Muscle of leg (tissue), 3 donors: ENCODE measurements at regions not wholly inside any gene's neighbourhood (a gene's known extent, or its start where the extent isn't known, plus 50 kb on each side); places are given as distances from the start of the nearest gene placed in this dataset.

Experiments
- DNase-seq: peaks from one replicate; pipeline ENCODE4 v3.0.0; 2013
- H3K27ac ChIP-seq: one replicate; pipeline ENCODE4 v1.5.1; 2013; ENCODE audit warnings: mild to moderate bottlenecking, low read length, control low read depth
- H3K27me3 ChIP-seq: one replicate; pipeline ENCODE4 v1.6.1; 2013; ENCODE audit warnings: low read length; ENCODE audit not compliant: control insufficient read depth, insufficient read depth
- H3K36me3 ChIP-seq: one replicate; pipeline ENCODE4 v1.6.1; 2013; ENCODE audit warnings: low read length; ENCODE audit not compliant: control insufficient read depth, insufficient read depth
- H3K4me1 ChIP-seq: one replicate; pipeline ENCODE4 v1.6.1; 2013; ENCODE audit warnings: low read length; ENCODE audit not compliant: control insufficient read depth, insufficient read depth
- H3K4me3 ChIP-seq: one replicate; pipeline ENCODE4 v1.5.1; 2013; ENCODE audit warnings: low read length, control low read depth
- H3K9me3 ChIP-seq: replicated peaks from 2 replicates; pipeline ENCODE4 v1.6.1; 2013; ENCODE audit warnings: low read depth, low read length; ENCODE audit not compliant: control insufficient read depth
- WGBS: methylation state at CpG from one replicate; pipeline ENCODE4 v1.1.5; 2013; ENCODE audit warnings: missing lambda C conversion rate; ENCODE audit not compliant: insufficient coverage; 5-methylcytosine and 5-hydroxymethylcytosine counted together

DNA sequence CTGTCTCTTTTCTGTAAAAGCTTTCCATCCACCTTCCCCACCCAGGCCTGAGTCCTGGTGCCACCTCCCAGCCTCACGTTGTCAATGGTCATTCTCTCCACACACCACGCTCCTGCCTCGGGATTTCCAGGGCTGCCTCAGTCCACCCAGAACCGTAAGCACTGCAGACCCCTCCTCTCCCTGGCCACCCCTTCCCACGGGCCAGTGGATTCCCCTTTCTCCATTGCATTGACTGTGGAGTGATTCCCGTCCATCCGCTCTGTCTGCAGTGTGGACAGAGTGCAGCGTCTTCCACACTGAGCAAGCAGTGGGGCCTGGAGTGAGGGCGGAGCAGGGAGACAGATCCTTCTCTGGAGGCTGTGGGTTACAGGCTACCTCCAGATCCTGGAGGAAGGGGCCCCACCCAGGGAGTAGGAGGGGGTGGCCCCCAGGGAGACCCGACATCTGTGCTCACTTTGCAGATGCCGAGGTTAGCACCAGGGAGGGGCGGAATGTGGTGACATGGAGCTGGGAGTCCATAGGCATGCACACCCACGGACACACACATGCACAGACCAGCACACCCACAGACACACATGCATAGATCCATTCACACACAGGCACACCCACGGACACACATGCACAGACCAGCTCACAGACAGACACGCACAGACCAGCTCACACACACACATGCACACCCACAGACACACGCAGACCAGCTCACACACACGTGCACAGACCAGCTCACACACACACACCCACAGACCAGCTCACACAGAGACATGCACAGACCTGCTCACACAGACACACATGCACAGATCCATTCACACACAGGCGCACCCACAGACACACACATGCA is 109.6 kb upstream of the B3GAT1 start:
- Histone ChIP-seq H3K4me1 (peaks cover 14% of the 10 kb centered on the region), H3K27ac (no peak overlapping the region), H3K27me3 (peaks cover 11% of the 10 kb centered on the region), H3K9me3 (no peaks in the 10 kb centered on the region), H3K36me3 (no peaks in the 10 kb centered on the region), H3K4me3 (no peak overlapping the region)
- DNase-seq, result no peak
- 68% methylated on average over 13 of the region's 18 CpGs for WGBS

DNA sequence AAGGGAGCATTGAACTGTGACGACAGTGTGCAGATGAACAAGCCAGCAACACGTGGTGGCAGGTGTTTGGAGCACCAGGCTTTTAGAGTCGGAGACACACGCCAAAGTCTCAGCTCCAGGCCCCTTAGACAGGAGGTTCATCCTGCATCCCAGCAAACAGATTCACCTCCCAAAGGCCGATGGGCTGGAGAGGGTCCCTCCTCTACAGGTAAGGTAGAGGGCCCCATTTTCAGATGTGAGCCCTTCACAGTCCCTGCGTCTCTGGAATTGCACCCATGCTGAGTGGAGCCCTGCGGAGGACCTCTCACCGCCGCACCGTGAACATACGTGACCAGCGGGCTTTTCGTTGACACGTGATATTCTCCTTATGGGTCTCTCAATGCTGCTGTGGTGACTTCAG is 109.0 kb upstream of the B3GAT1 start:
- no peaks in the 10 kb centered on the region for H3K9me3 ChIP-seq
- no peak for DNase-seq
- WGBS, result 85% methylated on average over 11 of the region's 14 CpGs
- no peaks in the 10 kb centered on the region for H3K36me3 ChIP-seq
- H3K4me1 ChIP-seq, result peaks cover 18% of the 10 kb centered on the region
- no peak overlapping the region for H3K4me3 ChIP-seq
- peaks cover 12% of the 10 kb centered on the region for H3K27me3 ChIP-seq
- no peak overlapping the region for H3K27ac ChIP-seq

DNA sequence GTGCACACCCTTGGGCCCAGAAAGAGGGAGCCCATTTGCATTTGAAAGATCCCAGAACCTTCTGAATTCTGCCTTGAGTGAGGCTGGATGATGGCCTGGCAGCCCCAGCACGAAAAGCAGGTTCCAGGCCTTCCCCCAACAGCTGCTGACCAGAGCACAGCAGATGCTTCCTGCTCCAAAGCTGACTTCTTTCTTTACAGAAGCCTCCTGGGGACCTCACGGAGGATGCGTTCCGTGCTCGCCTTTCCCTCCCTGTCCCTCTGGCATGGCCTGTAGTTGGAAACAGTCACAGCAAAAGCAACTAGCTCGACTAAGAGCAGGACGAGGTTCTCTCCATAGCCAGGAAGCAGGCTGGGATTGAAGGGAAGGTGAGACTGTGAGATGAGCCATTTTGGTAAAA is 107.7 kb upstream of the B3GAT1 start:
- Histone ChIP-seq H3K27ac (no peak overlapping the region), H3K4me1 (peaks cover 18% of the 10 kb centered on the region), H3K9me3 (no peaks in the 10 kb centered on the region), H3K36me3 (no peaks in the 10 kb centered on the region), H3K27me3 (peaks cover 17% of the 10 kb centered on the region), H3K4me3 (no peak overlapping the region)
- peak; percentile 94 for DNase-seq
- 4% methylated on average over 6 of the region's 7 CpGs for WGBS

DNA sequence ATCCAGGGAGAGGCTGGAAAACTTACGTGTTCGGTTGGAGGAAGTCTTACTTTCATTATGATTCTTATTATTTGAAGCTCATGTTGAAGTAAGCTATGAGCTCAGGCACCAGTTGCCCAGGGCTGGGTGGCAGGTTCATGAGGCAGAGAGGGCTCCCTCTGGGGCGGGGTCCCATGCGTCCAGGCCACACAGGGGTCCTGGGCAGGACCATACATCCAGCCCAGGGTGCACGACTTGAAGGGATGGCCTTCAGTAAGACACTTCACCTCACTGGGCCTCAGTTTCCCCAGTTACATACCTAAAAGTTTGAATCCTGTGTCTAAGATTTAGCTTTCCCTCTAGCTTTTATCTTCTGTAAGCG is 107.3 kb upstream of the B3GAT1 start:
- H3K9me3 ChIP-seq, result no peaks in the 10 kb centered on the region
- H3K4me1 ChIP-seq, result peaks cover 18% of the 10 kb centered on the region
- DNase-seq, result no peak
- 100% methylated on average over 2 of the region's 6 CpGs for WGBS
- no peak overlapping the region for H3K27ac ChIP-seq
- peaks cover 17% of the 10 kb centered on the region for H3K27me3 ChIP-seq
- no peaks in the 10 kb centered on the region for H3K36me3 ChIP-seq
- H3K4me3 ChIP-seq, result no peak overlapping the region

DNA sequence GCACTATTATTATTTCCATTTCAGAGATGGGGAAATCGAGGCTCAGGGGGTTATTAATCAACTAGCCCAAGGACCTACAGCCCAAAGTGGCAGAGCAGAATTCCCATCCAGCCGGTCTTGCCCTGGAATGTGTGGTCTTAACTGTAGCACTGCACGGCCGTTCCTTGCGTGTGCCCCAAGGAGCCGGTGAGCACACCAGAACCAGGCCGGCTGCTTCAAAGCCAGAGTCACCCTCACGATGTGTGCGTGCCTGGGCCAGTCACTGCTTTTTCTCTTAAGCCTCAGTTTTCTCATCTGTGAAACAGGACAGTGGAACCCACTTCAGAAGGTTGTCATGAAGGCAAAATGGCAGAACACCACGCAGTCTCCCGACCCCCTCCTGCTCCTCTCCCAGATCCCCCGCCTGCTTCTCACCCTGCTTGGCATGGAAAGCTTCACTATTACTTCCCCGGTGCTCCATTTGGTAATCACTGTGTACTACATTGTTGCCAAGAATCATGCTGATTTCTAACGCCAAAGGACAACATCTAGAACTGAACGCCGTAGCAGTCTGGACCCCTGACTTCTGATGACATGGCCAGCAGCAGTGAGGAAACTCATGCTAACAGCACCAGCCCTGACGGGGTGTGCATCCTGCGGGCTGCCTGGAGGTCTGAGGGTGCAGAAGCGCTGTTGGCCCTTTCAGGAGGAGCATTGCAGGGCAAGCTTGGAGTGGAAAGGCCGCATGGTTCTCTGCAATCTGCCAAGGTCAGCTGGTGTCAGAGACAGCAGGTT is 106.8 kb upstream of the B3GAT1 start:
- Histone ChIP-seq H3K27ac (no peak overlapping the region), H3K27me3 (peaks cover 17% of the 10 kb centered on the region), H3K9me3 (no peaks in the 10 kb centered on the region), H3K36me3 (no peaks in the 10 kb centered on the region), H3K4me1 (peaks cover 18% of the 10 kb centered on the region), H3K4me3 (no peak overlapping the region)
- 90% methylated on average over 20 of the region's 20 CpGs for WGBS
- no peak for DNase-seq

DNA sequence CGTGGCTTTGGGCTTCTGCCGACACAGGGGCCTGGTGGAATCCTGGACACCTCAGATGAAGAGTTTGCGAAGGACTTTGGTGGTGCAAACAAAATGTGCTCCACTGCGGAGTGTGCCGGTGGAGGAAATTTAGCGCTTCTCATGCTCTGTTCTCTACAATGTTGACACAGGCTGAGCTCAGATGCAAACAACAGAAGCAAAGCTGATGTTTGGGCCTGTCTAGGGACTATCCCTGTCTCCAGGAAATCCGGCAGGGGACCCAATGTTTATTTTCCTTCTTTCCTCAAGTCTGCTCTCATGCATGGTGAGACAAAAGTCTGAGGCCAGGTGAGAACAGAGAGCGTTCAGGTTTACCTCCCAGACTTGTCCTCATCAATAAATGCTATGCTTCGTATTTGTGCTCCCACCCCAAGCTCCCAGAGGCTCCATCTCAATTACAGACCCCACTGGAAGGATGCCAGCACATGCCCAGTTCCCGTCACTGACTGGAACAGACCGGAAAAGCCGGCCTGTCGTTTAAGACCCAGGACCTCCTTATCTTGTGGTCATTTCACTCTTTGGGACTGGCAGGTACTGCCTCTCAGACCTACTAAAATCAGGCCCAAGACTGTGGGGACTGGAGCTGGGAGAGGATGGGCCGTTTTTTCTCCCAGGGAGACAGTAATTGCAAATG is 105.7 kb upstream of the B3GAT1 start:
- Histone ChIP-seq H3K27me3 (peaks cover 17% of the 10 kb centered on the region), H3K9me3 (no peaks in the 10 kb centered on the region), H3K36me3 (no peaks in the 10 kb centered on the region), H3K4me3 (no peak overlapping the region), H3K4me1 (peaks cover 18% of the 10 kb centered on the region), H3K27ac (no peak overlapping the region)
- DNase-seq, result no peak
- 81% methylated on average over 13 of the region's 14 CpGs for WGBS

DNA sequence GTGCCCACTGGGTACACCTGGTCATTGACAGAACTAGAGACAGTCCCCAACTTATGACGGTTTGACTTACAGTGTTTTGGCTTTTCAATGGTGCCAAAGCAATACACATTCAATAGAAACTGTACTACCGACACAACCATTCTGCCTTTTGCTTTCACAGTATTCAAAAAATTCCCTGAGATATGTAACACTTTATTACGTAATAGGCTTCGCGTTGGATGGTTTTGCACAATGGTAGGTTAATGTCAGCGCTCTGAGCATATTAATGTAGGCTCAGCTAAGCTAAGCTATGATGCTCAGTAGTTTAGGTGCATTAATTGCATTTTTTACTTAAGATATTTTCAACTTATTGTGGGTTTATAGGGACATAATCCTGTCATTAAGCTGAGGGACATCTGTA is 105.1 kb upstream of the B3GAT1 start:
- Histone ChIP-seq H3K9me3 (no peaks in the 10 kb centered on the region), H3K27me3 (peaks cover 19% of the 10 kb centered on the region), H3K4me1 (peaks cover 18% of the 10 kb centered on the region), H3K4me3 (no peak overlapping the region), H3K36me3 (no peaks in the 10 kb centered on the region), H3K27ac (no peak overlapping the region)
- WGBS, result 67% methylated on average over 1 of the region's 6 CpGs
- DNase-seq, result no peak

DNA sequence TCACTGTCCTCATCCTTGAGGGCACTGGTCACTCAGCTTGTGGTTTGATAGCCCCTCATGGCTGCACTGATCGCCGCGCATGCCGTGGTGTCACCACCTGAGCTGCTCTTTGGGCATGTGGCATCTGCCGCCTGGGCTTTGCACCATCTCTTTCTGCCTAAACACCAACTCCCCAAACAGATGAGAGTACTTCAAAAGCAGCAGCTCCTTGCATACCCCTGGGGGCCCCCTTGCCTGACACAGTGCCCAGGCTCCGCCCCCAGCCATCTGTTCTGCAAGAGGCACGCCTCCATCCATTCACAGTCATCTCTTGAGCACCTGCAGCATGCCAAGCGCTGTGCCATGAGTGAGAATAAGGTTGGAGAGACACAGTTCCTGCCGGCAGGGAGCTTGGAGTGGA is 104.5 kb upstream of the B3GAT1 start:
- H3K4me1 ChIP-seq, result peaks cover 16% of the 10 kb centered on the region
- H3K4me3 ChIP-seq, result no peak overlapping the region
- no peaks in the 10 kb centered on the region for H3K9me3 ChIP-seq
- peaks cover 17% of the 10 kb centered on the region for H3K27me3 ChIP-seq
- H3K27ac ChIP-seq, result no peak overlapping the region
- no peaks in the 10 kb centered on the region for H3K36me3 ChIP-seq
- DNase-seq, result no peak
- WGBS, result 74% methylated on average over 6 of the region's 9 CpGs

DNA sequence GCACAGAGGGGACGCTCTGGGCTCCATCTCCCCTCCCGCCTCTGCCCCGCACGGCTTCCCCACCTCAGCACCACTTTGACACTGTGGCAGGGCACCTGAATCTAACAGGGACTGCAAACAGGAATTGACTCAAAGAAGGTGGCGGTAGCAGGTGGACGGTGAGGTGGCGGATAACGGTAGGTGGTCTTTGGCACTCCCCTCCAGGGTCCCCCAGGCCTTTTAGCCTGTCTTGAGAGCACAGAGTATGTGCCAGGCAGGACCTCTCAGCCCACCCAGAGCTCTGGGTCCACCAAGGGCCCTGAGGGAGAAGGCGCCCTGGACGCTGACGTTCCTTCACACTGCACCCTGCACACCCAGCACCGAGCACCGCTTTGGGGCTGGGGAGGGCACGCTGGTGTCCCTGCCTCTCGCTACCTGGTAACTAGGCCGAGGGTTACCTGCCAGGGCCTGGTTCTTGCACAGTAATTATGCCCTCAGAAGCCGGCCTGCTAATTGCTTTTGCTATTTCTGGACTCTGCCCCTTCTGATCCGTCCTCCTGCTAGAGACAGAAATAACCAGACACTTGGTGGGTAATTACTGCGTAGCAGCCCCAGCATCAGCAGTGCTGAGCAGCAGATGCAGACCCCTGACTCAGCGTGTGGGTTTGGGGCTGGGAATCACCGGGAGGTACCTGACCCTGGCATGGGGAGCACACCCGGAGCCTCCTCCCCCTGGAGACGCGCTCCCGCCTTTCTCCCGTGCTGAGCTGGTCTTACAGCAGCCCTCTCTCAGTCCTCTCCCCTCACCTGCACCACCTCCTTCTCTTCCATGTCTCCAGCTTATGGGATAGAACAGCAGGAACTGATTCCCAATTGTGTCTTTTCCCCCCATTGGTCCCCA is 103.3 kb upstream of the B3GAT1 start:
- Histone ChIP-seq H3K27me3 (peaks cover 20% of the 10 kb centered on the region), H3K4me3 (no peak overlapping the region), H3K36me3 (no peaks in the 10 kb centered on the region), H3K9me3 (no peaks in the 10 kb centered on the region), H3K27ac (no peak overlapping the region), H3K4me1 (peaks cover 15% of the 10 kb centered on the region)
- no peak for DNase-seq
- 82% methylated on average over 21 of the region's 26 CpGs for WGBS
